HG02981 (cell line): ENCODE measurements at regions not wholly inside any gene's neighbourhood (a gene's known extent, or its start where the extent isn't known, plus 50 kb on each side); places are given as distances from the start of the nearest gene placed in this dataset.

ENCODE experiments used
- ATAC-seq: cut with Tn5 transposase; IDR thresholded peaks from one replicate; pipeline ENCODE4 v1.9.1; 2021; ENCODE audit warnings: mild to moderate bottlenecking, moderate library complexity; ENCODE audit not compliant: unreplicated experiment

DNA sequence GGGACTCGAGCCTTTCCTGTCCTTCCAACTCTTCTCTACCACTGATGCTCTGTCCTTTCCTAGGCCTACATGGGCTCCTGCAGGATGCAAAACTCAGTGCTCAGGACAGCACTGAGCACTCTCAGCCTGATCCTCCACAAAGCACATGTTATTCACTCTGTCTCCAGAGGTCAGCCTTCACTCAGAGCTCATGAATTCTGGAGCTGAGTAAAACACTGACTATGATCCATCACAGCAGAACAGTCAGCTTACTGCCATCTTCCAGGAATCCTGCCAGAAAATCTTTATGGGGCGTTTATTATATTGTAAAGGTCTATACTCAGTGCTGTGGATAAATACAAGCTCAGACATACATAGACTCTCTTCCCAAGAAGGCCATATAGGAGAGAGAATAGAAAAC is 121.5 kb upstream of the CPEB2 start:
- ATAC-seq: no peak

DNA sequence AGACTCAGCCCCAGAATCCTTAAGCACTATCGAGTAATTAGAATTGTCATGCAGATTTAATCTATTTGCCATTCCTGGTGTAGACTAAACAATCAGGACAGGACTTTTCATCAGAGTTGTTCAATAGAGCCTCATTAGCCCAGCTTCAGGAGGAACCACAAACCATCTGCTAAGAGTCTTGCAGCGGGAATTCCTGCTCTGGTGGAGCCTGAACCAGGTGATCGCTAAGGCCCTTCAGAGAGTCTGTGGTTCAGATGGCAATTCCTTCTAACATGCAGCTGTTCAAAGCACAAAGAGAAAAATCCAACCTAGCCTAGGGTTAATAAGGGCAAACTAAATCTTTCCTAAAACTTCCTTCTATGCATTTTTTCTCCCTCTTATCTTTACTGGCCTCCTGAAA is 119.1 kb upstream of the CPEB2 start:
- ATAC-seq: no peak

DNA sequence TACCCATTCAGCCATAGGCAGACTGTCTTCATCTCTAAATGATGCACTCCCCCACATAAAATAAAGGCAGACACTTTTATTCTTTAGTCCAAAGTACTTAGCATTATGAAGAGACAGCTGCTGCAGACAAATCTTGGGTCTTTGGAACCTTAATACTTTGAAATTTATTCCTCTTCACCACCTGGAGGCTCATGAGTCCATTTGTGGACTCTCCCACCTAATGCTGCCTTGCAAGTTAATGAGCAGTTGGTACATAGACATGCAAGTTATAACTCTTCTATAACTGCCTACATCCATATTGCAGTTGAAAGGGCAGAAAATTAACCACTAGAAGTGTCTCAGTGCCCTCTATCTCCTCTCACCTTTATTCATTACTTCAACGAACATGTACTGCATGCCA is 118.6 kb upstream of the CPEB2 start:
- ATAC-seq: no peak

DNA sequence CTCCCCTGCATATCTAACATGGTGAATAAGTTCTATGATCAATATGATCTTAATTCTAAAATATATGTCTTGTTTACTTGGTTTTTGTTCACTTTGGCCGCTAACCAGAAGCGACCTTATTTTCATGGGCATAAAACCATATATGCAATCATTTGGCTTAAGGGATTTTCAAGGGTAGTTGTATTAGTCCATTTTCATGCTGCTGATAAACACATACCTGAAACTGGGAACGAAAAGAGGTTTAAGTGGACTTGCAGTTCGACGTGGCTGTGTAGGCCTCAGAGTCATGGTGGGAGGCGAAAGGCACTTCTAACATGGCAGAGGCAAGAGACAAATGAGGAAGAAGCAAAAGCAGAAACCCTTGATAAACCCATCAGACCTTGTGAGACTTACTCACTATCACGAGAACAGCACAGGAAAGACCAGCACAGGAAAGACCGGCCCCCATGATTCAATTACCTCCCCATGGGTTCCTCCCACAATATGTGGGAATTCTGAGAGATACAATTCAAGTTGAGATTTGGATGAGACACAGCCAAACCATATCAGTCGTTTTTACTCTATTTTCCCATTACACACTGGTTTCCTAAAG is 114.3 kb upstream of the CPEB2 start:
- ATAC-seq: no peak

DNA sequence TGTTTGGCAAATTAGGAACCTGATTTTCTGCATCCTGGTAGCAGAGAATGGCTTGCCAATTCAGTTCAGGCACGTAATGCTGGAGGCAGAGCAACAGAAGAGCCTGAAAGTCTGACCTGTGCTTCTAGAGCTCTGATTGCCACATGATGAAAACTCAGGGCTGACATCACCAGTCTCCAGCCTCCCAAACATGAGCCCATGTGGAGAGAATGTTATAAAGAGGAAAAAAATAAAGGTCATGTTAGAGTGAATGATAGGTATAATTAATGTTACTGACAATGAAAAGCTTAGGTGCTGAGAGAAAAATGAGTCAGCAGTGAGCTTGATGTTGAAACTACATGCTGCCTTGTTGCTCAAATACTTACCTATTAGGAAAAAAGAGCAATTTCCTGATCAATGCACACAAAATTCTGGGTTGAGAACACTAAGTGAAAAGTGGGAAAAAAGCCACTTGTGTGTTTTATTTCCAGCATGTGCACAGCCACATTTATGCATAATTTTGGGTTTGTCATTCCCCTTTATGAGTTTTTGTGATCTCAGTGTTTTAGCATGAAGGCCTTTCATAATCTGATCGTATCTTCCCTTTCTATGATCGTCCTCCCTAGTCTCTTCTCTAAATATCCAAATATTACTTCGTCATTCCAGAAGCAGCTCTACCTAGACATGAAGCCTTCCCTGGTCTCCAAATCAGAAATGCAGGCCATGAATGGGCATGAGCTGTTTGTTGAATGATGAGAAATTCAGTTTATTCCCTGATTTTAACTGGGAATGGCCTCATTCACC is 113.3 kb upstream of the CPEB2 start:
- ATAC-seq: no peak

DNA sequence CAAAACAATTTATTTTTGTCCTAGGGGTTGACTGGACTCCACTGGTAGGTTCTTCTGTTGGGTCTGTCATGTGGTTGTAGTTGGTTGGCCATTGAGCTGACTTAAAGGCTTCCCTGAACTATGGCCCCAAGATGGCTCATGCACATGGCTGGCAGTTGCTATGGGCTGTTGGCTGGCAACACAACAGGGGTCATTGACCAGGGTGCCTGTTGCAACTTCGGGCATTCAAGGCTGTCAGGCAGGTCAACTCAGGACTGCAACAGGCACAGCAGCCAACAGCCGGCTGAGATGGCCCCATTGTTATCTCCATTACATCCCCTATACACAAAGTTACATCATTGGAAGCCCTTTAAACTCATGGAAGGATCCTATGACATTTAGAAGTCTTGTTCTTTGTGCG is 109.7 kb upstream of the CPEB2 start:
- no peak for ATAC-seq

DNA sequence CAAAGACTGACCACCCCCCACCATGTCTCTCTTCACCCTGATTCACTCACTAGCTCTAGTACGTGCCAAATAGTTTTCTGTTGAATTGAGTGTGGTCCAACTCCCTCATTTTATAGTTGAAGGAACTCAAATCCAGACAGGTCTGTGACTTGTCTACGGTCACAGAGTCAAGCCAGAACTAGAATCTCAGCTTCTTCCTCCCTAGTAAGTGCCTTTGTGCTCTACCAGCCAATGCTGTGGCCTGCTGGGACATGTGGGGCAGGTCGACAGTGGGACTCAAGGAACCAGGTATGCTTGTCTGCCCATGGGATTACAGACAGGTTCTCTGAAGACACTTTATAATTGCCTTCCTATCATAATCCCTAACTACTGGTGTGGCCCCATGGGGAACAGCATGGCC is 108.6 kb upstream of the CPEB2 start:
- ATAC-seq: no peak

DNA sequence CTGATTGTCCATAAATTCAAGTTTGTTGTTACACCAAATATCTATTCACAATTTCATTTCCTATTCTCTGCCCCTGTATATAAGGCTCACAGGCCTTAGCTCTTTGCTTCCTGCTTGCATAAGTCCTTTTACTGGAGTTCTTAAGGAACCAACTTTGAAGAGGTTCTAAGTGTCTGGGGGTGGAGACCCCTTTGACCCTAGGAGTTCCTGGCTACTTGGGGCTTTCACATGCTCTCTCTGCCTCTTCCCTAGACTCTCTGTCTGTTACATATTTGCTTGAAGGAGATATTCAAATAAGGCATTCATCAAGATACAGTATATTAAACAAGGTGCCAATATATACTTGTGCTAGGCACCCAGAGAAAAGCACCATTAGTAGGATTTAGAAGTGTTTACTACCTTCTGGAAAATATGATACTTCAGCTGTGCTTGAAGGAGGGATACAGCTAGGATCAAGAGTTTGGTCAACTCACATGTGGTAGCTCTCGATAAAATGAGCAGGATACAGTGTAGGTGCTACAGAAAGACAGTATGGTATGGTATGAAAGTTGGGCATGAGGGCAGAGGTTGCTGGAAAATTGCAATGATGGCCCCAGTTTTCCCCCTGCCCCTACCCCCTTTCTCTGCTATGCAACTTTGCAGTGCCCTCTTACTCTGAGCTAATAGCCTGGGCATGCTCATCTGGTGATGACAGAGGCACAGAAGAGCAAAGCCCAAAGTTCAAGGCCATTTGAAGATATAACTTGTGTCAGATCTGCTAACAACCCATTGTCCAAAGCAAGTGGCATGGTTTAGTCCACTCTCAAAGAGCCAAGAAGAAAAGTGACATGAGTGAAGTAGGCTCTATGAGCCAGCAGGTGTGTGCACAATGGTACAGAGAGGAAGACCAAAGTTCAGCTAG is 107.6 kb upstream of the CPEB2 start:
- ATAC-seq: no peak

DNA sequence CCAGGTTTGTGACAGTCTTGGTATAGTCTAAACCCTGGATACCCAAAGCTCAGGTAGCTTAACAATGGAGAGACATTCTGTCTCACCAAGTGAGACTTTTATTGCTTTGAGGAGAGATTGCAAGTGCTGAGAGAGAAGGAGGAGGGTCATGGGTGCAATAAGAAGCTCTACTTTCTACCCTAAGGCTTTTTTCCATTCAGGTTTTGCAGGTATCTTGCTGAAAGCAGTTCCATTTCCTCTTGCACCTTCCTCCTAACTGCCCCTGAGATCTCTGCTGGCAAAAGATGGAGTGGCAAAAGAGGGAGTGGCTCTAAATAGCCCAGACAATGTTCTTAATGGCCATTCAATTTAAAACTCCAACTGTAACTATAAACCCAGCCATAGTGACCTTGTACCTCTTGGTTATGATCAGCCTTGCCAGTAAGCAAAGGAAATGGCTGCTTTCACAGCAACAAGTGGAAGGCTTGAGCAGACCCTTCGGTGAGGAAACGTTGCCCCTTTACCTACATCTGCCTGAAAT is 105.6 kb upstream of the CPEB2 start:
- no peak for ATAC-seq

DNA sequence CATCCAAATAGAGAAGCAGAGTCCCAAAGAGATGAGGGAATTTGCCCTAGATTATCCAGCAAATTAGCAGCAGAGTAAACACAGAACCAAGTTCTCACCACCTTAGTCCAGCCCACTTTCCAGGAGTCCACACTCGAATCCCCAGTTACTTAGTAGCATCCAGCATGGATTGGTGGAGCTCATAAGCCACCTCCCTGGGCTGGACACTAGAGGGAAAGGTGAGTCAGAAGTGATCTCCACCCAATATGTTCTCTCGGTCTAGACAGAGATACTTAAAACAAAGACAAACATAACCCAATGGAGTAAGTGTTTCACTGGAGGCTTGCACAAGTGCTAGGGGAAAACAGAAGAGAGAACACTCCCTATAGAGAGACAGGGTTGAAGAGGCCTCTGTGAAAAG is 105.1 kb upstream of the CPEB2 start:
- no peak for ATAC-seq

DNA sequence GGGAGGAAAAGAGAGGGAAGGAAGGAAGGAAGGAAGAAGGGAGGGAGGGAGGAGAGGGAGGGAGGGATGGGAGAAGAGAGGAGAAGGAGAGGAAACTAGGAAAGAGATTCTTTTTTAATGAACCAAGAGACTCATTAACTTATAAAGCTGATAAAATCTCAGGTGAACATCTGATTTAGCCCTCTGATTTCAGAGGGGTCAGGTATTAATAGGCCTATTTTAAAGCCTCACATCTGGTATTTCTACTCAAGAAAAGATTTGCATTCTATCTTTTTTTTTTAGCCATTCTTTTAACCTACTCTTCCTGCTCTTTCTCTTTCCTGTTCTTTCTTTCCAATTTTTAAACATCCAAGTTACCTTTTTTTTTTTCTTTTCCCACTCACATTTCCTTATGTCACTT is 103.3 kb upstream of the CPEB2 start:
- ATAC-seq: no peak

DNA sequence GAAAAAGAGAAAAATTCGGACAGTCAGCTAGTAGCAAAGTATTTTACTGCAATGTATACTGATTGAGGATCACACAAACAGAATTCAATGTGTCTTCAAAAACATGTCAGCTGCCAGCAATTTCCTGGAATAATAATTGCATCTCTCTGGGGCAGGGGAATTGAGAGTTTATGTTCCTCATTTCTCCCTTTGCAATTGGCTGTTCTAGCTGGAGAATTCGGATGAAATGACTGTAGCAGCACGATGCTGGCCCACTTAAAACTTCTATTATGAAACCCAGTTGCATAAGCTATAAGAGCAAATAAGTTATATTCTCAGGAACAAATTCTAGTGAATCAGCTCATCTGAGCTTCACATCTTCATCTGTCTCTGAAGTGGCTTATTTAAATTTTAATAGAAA is 99.9 kb upstream of the CPEB2 start:
- no peak for ATAC-seq

DNA sequence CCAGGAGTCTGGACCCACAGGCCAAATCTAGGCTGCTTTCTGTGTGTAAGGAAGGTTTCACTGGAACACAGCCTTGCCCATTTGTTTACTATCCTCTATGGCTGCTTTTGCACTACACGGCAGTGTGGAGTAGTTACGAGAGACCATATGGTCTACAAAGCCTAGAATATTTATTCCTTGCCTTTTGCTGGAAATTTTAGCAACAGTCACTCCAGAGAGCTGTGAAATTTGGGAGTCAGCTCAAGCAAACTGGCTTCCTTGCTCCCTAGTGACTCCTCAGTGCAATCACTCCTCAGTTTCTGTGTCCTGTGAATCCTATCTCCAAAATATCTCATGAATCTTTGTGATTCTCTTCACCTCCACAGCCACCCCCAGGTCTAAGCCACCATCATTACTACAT is 99.0 kb upstream of the CPEB2 start:
- no peak for ATAC-seq

DNA sequence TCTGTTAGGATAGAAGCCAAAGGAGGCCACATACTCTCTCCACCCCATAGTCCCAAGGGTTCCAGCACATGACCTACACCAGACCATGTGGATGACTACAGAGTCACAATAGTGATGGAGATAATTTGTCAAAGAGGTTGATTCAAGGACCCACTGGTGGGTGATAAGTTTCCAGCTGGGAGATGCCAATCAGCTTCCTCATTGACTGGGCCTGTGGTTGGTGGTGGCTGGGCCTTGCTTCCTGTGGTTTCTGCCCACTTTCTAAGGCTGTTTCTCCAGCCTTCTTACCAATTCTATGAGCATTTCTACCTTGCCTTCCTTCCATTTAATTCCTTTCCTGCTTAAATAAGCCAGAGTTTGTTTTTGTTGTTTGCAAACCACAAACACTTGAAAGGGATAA is 95.5 kb upstream of the CPEB2 start:
- ATAC-seq: no peak

DNA sequence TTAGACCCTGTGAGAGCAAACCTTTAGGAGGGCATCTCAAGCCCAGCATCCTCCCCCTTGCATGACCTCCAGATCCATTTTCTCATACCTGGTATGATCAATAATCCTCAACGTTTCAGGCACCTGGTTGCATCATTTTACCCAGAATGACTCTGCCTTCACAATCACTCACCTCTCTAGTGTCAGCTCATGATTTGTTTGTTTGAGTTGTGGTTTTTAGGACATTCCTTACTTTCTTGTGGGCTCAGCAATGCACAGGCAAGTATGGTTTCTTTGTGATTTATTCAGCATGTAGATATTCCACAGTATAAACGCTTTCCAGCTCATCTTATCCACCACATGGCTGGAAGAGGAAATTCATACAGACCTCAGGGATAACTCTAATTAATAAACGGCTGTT is 93.6 kb upstream of the CPEB2 start:
- ATAC-seq: no peak

DNA sequence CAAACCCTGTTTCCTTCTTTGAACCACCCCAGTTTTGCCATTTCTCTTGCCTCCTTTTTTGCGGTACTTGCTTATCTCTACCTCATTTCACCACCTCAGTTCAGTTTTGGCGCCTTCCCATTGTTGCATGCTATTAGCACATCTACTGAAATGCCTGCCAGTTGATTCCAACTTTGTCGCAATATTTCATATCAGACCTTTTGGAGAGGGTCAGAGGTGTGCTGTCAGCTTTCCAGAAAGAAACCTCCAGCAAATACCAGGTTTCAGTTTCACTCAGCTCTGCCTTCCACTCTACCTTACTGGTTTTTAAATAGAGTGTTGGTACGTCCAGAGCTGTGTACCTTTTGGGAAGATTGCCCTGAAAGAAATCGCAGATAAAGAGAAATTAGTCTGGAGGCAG is 91.9 kb upstream of the CPEB2 start:
- ATAC-seq: no peak

DNA sequence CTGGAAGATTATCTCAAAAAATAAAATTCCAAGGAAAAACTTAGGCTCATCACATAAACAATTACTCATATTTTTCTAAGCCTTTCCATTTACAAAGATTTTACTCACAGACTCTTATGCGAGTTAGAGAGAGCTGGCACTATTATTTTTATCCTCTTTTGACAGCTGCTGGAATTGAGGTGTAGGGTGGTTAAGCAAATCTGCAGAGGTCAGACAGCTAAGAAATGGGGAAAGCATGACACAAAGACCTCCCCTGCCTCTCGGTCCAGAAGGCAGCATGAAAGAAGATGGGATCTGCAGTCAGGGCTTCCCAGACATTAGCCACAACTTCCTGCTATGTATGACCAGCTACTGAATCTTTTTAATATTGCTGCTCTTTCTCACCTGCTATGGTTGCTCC is 89.9 kb upstream of the CPEB2 start:
- no peak for ATAC-seq

DNA sequence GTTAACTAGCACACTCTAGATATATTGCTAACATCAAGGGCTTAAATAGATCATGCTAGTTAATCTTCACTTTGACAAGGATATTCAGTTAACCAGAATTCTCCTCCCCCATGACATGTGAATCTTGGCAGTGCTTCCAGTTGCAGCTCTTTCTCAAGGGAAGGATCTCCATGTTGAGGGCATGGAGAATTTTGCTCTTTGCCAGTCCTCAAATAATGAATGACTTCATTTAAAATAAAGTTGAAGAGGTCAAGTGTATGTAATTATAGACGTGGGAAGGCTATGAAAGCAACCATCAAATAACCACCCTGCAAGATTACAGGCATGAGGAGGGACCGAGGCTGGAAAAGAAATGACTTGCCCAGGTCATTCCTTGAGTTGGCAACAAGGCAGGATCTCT is 87.3 kb upstream of the CPEB2 start:
- ATAC-seq: no peak

DNA sequence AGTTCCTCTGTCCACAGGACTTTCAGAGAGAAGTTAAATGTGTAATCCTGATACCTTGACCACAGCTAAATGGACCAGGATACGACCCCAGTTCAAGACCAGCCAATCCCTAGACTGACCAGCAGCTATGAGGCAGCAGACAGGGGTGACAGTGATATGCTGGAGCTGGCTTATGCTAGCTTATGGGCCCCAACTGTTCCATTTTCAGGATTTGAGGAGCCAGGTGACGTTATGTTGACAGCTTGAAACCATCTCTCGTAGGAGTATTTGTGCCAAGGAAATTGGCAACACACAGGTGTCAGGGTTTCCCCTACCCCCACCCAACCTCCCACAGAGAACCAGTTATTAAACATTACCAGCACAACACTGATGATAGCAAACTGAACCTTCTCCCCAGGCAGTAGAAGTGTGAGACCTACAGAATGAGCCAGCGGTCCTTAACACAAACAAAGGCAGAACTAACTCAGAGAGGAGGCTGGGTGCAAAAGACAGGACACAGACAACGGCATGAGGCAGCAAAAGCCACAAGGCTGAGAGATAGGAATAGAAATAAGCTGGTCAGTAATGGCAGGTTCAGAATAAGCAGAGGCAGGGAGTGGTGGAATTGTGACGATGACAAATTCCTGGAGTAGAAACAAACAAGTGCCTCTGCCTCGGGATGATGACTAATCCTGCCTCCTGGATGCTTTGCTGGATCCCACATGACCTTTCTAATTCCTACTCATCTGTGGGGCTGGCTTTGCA is 85.6 kb upstream of the CPEB2 start:
- ATAC-seq: no peak

DNA sequence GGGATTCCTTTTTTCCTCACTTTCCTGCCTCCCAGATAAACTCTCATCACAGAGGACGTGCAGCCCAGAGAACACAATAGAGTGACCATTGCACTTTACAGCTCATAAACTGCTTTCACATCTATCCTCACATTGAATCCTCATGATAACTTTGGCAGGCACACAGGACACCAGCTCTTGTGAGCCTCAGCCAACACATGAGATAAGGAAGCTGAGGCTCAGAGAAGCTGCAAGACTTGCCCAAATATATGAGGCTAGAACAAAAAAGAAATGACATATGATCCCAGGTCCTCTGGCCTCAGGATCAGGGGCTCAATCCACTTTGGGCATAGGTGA is 85.0 kb upstream of the CPEB2 start:
- no peak for ATAC-seq

DNA sequence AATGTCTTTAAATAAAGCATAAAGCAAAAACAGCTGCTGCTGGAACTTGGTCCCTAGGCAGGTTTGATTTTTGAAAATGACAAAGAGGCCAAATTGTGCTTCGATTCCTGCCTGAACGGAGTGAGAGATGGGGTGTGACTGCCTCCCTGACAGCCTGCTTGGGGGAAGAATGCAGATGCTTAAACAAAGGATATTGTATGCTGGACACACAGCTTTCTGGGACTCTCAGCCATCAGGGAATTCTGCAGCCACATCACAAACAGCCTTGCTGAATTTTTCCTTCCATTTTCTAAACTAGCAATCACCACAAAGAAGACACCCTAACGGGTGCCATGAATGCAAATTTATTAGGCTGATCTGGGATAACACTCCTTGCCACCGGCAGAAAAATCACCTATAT is 83.9 kb upstream of the CPEB2 start:
- no peak for ATAC-seq
